Astrocyte (in vitro differentiated cells and primary cell): ENCODE measurements at regions not wholly inside any gene's neighbourhood (a gene's known extent, or its start where the extent isn't known, plus 50 kb on each side); places are given as distances from the start of the nearest gene placed in this dataset.

ENCODE experiments used
- CTCF ChIP-seq: IDR thresholded peaks from 2 replicates; pipeline ENCODE4 v1.5.1; 2011; ENCODE audit warnings: low read depth, mild to moderate bottlenecking, inconsistent platforms, low read length, moderate library complexity; ENCODE audit not compliant: insufficient read depth
- EZH2 ChIP-seq: IDR thresholded peaks from 2 replicates; pipeline ENCODE4 v1.6.1; 2012; ENCODE audit warnings: mild to moderate bottlenecking, low read length, inconsistent platforms; ENCODE audit not compliant: insufficient read depth

GRCh38 chr1:114324662-114324965, 170.9 kb upstream of the SYT6 start:
- TF ChIP-seq CTCF (no peak), EZH2 (no peak)
